DND-41 (cell line): ENCODE measurements at regions not wholly inside any gene's neighbourhood (a gene's known extent, or its start where the extent isn't known, plus 50 kb on each side); places are given as distances from the start of the nearest gene placed in this dataset.
"Not testable (repeated sequence)": the region's sequence is repeated elsewhere in the genome, so short reads cannot be mapped to it uniquely, and the experiment has no call there.

Experiments used
- ATAC-seq: fragments of 200-7000 bp; cut with Tn5 transposase; 3 replicates; pipeline ENCODE4 v1.9.1; 2021; ENCODE audit warnings: low read depth; ENCODE audit not compliant: insufficient read depth
- DNase-seq: peaks from one replicate; pipeline ENCODE4 v3.0.0-alpha.2; 2020
- H2AFZ ChIP-seq: 2 replicates; pipeline ENCODE4 v1.6.0; 2012; ENCODE audit warnings: low read depth, low read length
- H3K27ac ChIP-seq: 2 replicates; pipeline ENCODE4 v1.5.1; 2012; ENCODE audit warnings: low read length, inconsistent platforms
- H3K27me3 ChIP-seq: fragments of 200-600 bp; sonication (generic); 2 replicates; pipeline ENCODE4 v1.6.0; 2012; ENCODE audit warnings: low read length, mild to moderate bottlenecking, inconsistent platforms; ENCODE audit not compliant: insufficient read depth, poor library complexity
- H3K36me3 ChIP-seq: 2 replicates; pipeline ENCODE4 v1.5.1; 2012; ENCODE audit warnings: low read length, inconsistent platforms; ENCODE audit not compliant: insufficient read depth
- H3K4me1 ChIP-seq: 2 replicates; pipeline ENCODE4 v1.5.1; 2012; ENCODE audit warnings: mild to moderate bottlenecking, low read length; ENCODE audit not compliant: insufficient read depth
- H3K4me2 ChIP-seq: 2 replicates; pipeline ENCODE4 v1.6.0; 2012; ENCODE audit warnings: mild to moderate bottlenecking, moderate library complexity, low read length, inconsistent platforms; ENCODE audit not compliant: insufficient read depth
- H3K4me3 ChIP-seq, 2 experiments: fragments of 200-600 bp in 1 of 2; shearing (Covaris generic) in 1 of 2; 2 replicates each; pipeline ENCODE4 v1.5.1; 2012 to 2016; ENCODE audit warnings: inconsistent platforms in 2 of 2, low read length in 2 of 2, mild to moderate bottlenecking in 2 of 2, low read depth in 1 of 2, moderate library complexity in 1 of 2
- H3K79me2 ChIP-seq: 2 replicates; pipeline ENCODE4 v1.6.0; 2012; ENCODE audit warnings: low read length, inconsistent platforms; ENCODE audit not compliant: insufficient read depth
- H3K9ac ChIP-seq: 2 replicates; pipeline ENCODE4 v1.6.0; 2012; ENCODE audit warnings: low read depth, mild to moderate bottlenecking, inconsistent platforms, low read length, moderate library complexity
- H3K9me3 ChIP-seq: 2 replicates; pipeline ENCODE4 v1.5.1; 2012; ENCODE audit warnings: low read length, moderate library complexity, mild to moderate bottlenecking, inconsistent platforms; ENCODE audit not compliant: insufficient read depth, severe bottlenecking
- H4K20me1 ChIP-seq: 2 replicates; pipeline ENCODE4 v1.6.0; 2012; ENCODE audit warnings: low read length; ENCODE audit not compliant: insufficient read depth
- CTCF ChIP-seq: IDR thresholded peaks from 2 replicates; pipeline ENCODE4 v1.5.1; 2012; ENCODE audit warnings: borderline replicate concordance, low read length, moderate library complexity, mild to moderate bottlenecking; ENCODE audit not compliant: poor library complexity, severe bottlenecking; ENCODE audit errors: extremely low read depth
- EZH2 ChIP-seq: IDR thresholded peaks from 3 replicates; pipeline ENCODE4 v1.6.1; 2012; ENCODE audit warnings: borderline replicate concordance, low read depth, mild to moderate bottlenecking, moderate library complexity, low read length, inconsistent platforms; ENCODE audit not compliant: severe bottlenecking

- H3K4me3 ChIP-seq, result no peak overlapping the region
- H3K4me2 ChIP-seq, result no peak overlapping the region
- H3K79me2 ChIP-seq, result no peaks in the 10 kb centered on the region
- no peaks in the 10 kb centered on the region for H3K36me3 ChIP-seq
- ATAC-seq, result no peak
- DNase-seq, result no peak
- H3K9me3 ChIP-seq, result no peaks in the 10 kb centered on the region
- TF ChIP-seq EZH2, result no peak
- TF ChIP-seq CTCF, result peak; percentile 27
- no peak overlapping the region for H3K27ac ChIP-seq
- no peaks in the 10 kb centered on the region for H3K4me1 ChIP-seq
- no peak overlapping the region for H2AFZ ChIP-seq
- peaks cover 4% of the 10 kb centered on the region for H3K27me3 ChIP-seq
- H4K20me1 ChIP-seq, result no peaks in the 10 kb centered on the region
- H3K9ac ChIP-seq, result no peak overlapping the region
Measured at GRCh38 chr5:53733853-53734252, 173.4 kb downstream of the NDUFS4 start.

- Histone ChIP-seq H3K27ac (no peak overlapping the region), H3K4me3 (no peak overlapping the region), H2AFZ (no peak overlapping the region), H3K79me2 (no peaks in the 10 kb centered on the region), H3K9me3 (no peaks in the 10 kb centered on the region), H3K27me3 (no peaks in the 10 kb centered on the region), H3K4me2 (no peak overlapping the region), H3K9ac (no peak overlapping the region), H3K36me3 (no peaks in the 10 kb centered on the region), H4K20me1 (no peaks in the 10 kb centered on the region), H3K4me1 (no peaks in the 10 kb centered on the region)
- TF ChIP-seq CTCF (no peak), EZH2 (no peak)
- ATAC-seq, result no peak
- no peak for DNase-seq
Measured at GRCh38 chr5:53738105-53738504, 177.7 kb downstream of the NDUFS4 start.

GRCh38 chr5:53739111-53739510 lies 178.7 kb downstream of the NDUFS4 start:
- Histone ChIP-seq H3K4me2 (no peak overlapping the region), H3K79me2 (no peaks in the 10 kb centered on the region), H3K27ac (no peak overlapping the region), H3K9ac (no peak overlapping the region), H4K20me1 (no peaks in the 10 kb centered on the region), H3K27me3 (no peaks in the 10 kb centered on the region), H3K4me3 (no peak overlapping the region), H2AFZ (no peak overlapping the region), H3K4me1 (no peaks in the 10 kb centered on the region), H3K36me3 (no peaks in the 10 kb centered on the region), H3K9me3 (no peaks in the 10 kb centered on the region)
- ATAC-seq, result no peak
- no peak for TF ChIP-seq EZH2
- no peak for TF ChIP-seq CTCF
- no peak for DNase-seq

- Histone ChIP-seq H4K20me1 (no peaks in the 10 kb centered on the region), H2AFZ (no peak overlapping the region), H3K27me3 (no peaks in the 10 kb centered on the region), H3K79me2 (no peaks in the 10 kb centered on the region), H3K4me2 (no peak overlapping the region), H3K9me3 (peaks cover 5% of the 10 kb centered on the region), H3K9ac (no peak overlapping the region), H3K4me3 (no peak overlapping the region), H3K4me1 (no peaks in the 10 kb centered on the region), H3K36me3 (no peaks in the 10 kb centered on the region), H3K27ac (no peak overlapping the region)
- DNase-seq (no peak), ATAC-seq (no peak)
- TF ChIP-seq CTCF, result no peak
- no peak for TF ChIP-seq EZH2
Measured at GRCh38 chr5:53749621-53750020, 189.2 kb downstream of the NDUFS4 start.

- not testable (repeated sequence) for H3K4me3 ChIP-seq, H3K27ac ChIP-seq, H3K4me1 ChIP-seq, H3K9me3 ChIP-seq, H3K36me3 ChIP-seq, ATAC-seq, H3K9ac ChIP-seq, H3K4me2 ChIP-seq, H4K20me1 ChIP-seq, H3K27me3 ChIP-seq, H3K79me2 ChIP-seq, H2AFZ ChIP-seq, DNase-seq
Measured at GRCh38 chr5:53752282-53752681, 191.8 kb downstream of the NDUFS4 start.
